Activated T-cell treated with anti-CD3 and anti-CD28 coated beads, Interleukin-2, amount 50 U/mL, for 48 hours (primary cell): ENCODE measurements at regions not wholly inside any gene's neighbourhood (a gene's known extent, or its start where the extent isn't known, plus 50 kb on each side); places are given as distances from the start of the nearest gene placed in this dataset.

Source experiments
- DNase-seq, 2 experiments: peaks; one replicate each; pipeline ENCODE4 v3.0.0-alpha.2; 2020

GRCh38 chr13:24012648-24013047 lies 115.3 kb upstream of the C1QTNF9B start:
- no peak for DNase-seq

GRCh38 chr13:24013189-24013588 lies 115.9 kb upstream of the C1QTNF9B start:
- DNase-seq = no peak

GRCh38 chr13:24016046-24016445 lies 118.7 kb upstream of the C1QTNF9B start:
- no peak for DNase-seq

- DNase-seq = no peak
Measured at GRCh38 chr13:24022568-24022967, 125.3 kb upstream of the C1QTNF9B start.

GRCh38 chr13:24023073-24023472 lies 125.8 kb upstream of the C1QTNF9B start:
- no peak for DNase-seq

GRCh38 chr13:24027494-24027893 lies 130.2 kb upstream of the C1QTNF9B start:
- DNase-seq = no peak

- DNase-seq = no peak
Measured at GRCh38 chr13:24032252-24032651, 128.3 kb upstream of the SPATA13 start.

- DNase-seq = no peak
Measured at GRCh38 chr13:24032674-24033073, 127.8 kb upstream of the SPATA13 start.

- no peak for DNase-seq
Measured at GRCh38 chr13:24033527-24034302, 126.8 kb upstream of the SPATA13 start.

GRCh38 chr13:24035411-24035810 lies 125.1 kb upstream of the SPATA13 start:
- DNase-seq = no peak

GRCh38 chr13:24036115-24036514 lies 124.4 kb upstream of the SPATA13 start:
- DNase-seq = no peak

- peak; percentile 25 to 30 for DNase-seq
Measured at GRCh38 chr13:24038405-24038804, 122.1 kb upstream of the SPATA13 start.

- DNase-seq = no peak
Measured at GRCh38 chr13:24038841-24039330, 121.6 kb upstream of the SPATA13 start.

GRCh38 chr13:24039621-24040475 lies 120.7 kb upstream of the SPATA13 start:
- DNase-seq = no peak

- DNase-seq = no peak
Measured at GRCh38 chr13:24040835-24041234, 119.7 kb upstream of the SPATA13 start.

GRCh38 chr13:24041651-24042225 lies 118.8 kb upstream of the SPATA13 start:
- DNase-seq = no peak

GRCh38 chr13:24042710-24043440 lies 117.6 kb upstream of the SPATA13 start:
- no peak for DNase-seq

- DNase-seq = no peak
Measured at GRCh38 chr13:24043590-24044350, 116.8 kb upstream of the SPATA13 start.

GRCh38 chr13:24045597-24045996 lies 114.9 kb upstream of the SPATA13 start:
- DNase-seq = no peak

- no peak for DNase-seq
Measured at GRCh38 chr13:24050292-24050711, 110.2 kb upstream of the SPATA13 start.

- no peak for DNase-seq
Measured at GRCh38 chr13:24050796-24051715, 109.5 kb upstream of the SPATA13 start.
